Osteocyte (in vitro differentiated cells): ENCODE measurements at regions not wholly inside any gene's neighbourhood (a gene's known extent, or its start where the extent isn't known, plus 50 kb on each side); places are given as distances from the start of the nearest gene placed in this dataset.

ENCODE experiments used
- DNase-seq: peaks from one replicate; pipeline ENCODE4 v3.0.0; 2021; ENCODE audit warnings: mixed read lengths; ENCODE audit not compliant: unreplicated experiment; ENCODE audit errors: extremely low spot score
- H3K27ac Mint-ChIP-seq: one replicate; pipeline ENCODE4 v1.8.0; 2021; ENCODE audit warnings: mild to moderate bottlenecking, mixed read lengths; ENCODE audit not compliant: unreplicated experiment
- H3K27me3 Mint-ChIP-seq: one replicate; pipeline ENCODE4 v1.8.0; 2021; ENCODE audit warnings: mixed read lengths; ENCODE audit not compliant: unreplicated experiment
- H3K36me3 Mint-ChIP-seq: one replicate; pipeline ENCODE4 v1.8.0; 2021; ENCODE audit warnings: mixed read lengths; ENCODE audit not compliant: unreplicated experiment
- H3K4me1 Mint-ChIP-seq: one replicate; pipeline ENCODE4 v1.8.0; 2021; ENCODE audit warnings: mixed read lengths; ENCODE audit not compliant: unreplicated experiment
- H3K4me3 Mint-ChIP-seq: one replicate; pipeline ENCODE4 v1.8.0; 2021; ENCODE audit warnings: mild to moderate bottlenecking, moderate library complexity, mixed read lengths; ENCODE audit not compliant: unreplicated experiment
- H3K9me3 Mint-ChIP-seq: one replicate; pipeline ENCODE4 v1.8.0; 2021; ENCODE audit warnings: mixed read lengths; ENCODE audit not compliant: unreplicated experiment
- CTCF ChIP-seq: fragments of 200-600 bp; sonication (generic); IDR thresholded peaks from 2 replicates; pipeline ENCODE4 v1.5.0; 2021; ENCODE audit warnings: antibody characterized with exemption, mild to moderate bottlenecking, moderate library complexity

- DNase-seq, result no peak
- H3K36me3 Mint-ChIP-seq, result no peaks in the 10 kb centered on the region
- TF ChIP-seq CTCF, result no peak
- H3K27me3 Mint-ChIP-seq, result peaks cover 15% of the 10 kb centered on the region
- H3K4me3 Mint-ChIP-seq, result no peak overlapping the region
- H3K27ac Mint-ChIP-seq, result no peak overlapping the region
- H3K4me1 Mint-ChIP-seq, result no peaks in the 10 kb centered on the region
- H3K9me3 Mint-ChIP-seq, result peaks cover 7% of the 10 kb centered on the region
These were observed 295.9 kb upstream of the SOX4 start for GRCh38 chr6:21297665-21298064.

- Mint-ChIP-seq H3K4me3 (no peak overlapping the region), H3K27ac (no peak overlapping the region), H3K9me3 (peaks cover 14% of the 10 kb centered on the region), H3K27me3 (peaks cover 15% of the 10 kb centered on the region), H3K36me3 (peaks cover 3% of the 10 kb centered on the region), H3K4me1 (no peaks in the 10 kb centered on the region)
- no peak for TF ChIP-seq CTCF
- DNase-seq, result no peak
These were observed 294.3 kb upstream of the SOX4 start for GRCh38 chr6:21299216-21299615.

- peaks cover 17% of the 10 kb centered on the region for H3K27me3 Mint-ChIP-seq
- H3K27ac Mint-ChIP-seq, result no peak overlapping the region
- TF ChIP-seq CTCF, result no peak
- peaks cover 14% of the 10 kb centered on the region for H3K9me3 Mint-ChIP-seq
- no peak overlapping the region for H3K4me3 Mint-ChIP-seq
- DNase-seq, result no peak
- H3K4me1 Mint-ChIP-seq, result no peaks in the 10 kb centered on the region
- H3K36me3 Mint-ChIP-seq, result peaks cover 6% of the 10 kb centered on the region
These were observed 293.1 kb upstream of the SOX4 start for GRCh38 chr6:21300439-21300838.

GRCh38 chr6:21305893-21306332 is 287.6 kb upstream of the SOX4 start:
- Mint-ChIP-seq H3K27me3 (peaks cover 11% of the 10 kb centered on the region), H3K4me3 (no peak overlapping the region), H3K27ac (no peak overlapping the region), H3K36me3 (peaks cover 6% of the 10 kb centered on the region), H3K4me1 (peaks cover 8% of the 10 kb centered on the region), H3K9me3 (peaks cover 14% of the 10 kb centered on the region)
- TF ChIP-seq CTCF, result peak; percentile 33
- DNase-seq, result no peak

GRCh38 chr6:21306546-21306945 is 287.0 kb upstream of the SOX4 start:
- peaks cover 11% of the 10 kb centered on the region for H3K27me3 Mint-ChIP-seq
- no peak overlapping the region for H3K27ac Mint-ChIP-seq
- H3K4me3 Mint-ChIP-seq, result no peak overlapping the region
- no peak for TF ChIP-seq CTCF
- H3K4me1 Mint-ChIP-seq, result peaks cover 8% of the 10 kb centered on the region
- peaks cover 14% of the 10 kb centered on the region for H3K9me3 Mint-ChIP-seq
- H3K36me3 Mint-ChIP-seq, result peaks cover 6% of the 10 kb centered on the region
- no peak for DNase-seq
